ENCODE measurements at regions not wholly inside any gene's neighbourhood (a gene's known extent, or its start where the extent isn't known, plus 50 kb on each side); places are given as distances from the start of the nearest gene placed in this dataset.

GRCh38 chr6:97669191-97670031 lies 386.4 kb upstream of the MMS22L start:
- no peak for TF ChIP-seq CTCF (IDR thresholded peaks at IDR 0.05; ENCODE audit: insufficient read depth, low read length)
- TF ChIP-seq GABPA (IDR thresholded peaks at IDR 0.05; ENCODE audit: low read depth), result no peak
- TF ChIP-seq SPI1 (IDR thresholded peaks at IDR 0.05; ENCODE audit: borderline replicate concordance, low read depth), result no peak
- TF ChIP-seq REST (IDR thresholded peaks at IDR 0.05; ENCODE audit: insufficient replicate concordance, low read depth), result no peak
- no peak for TF ChIP-seq POLR2AphosphoS5 (IDR thresholded peaks at IDR 0.05; ENCODE audit: low read depth)
- Histone ChIP-seq H3K27me3 (ENCODE audit: insufficient read depth, poor library complexity, severe bottlenecking) (peaks cover 2% of the 10 kb centered on the region), H3K27ac (replicated peaks) (no peak overlapping the region), H3K4me3 (replicated peaks; ENCODE audit: insufficient read depth, low read length) (no peak overlapping the region)
- no peak for DNase-seq (ENCODE audit: low read depth in 1 of 2, low spot score in 1 of 2)

- TF ChIP-seq POLR2AphosphoS5 (IDR thresholded peaks at IDR 0.05; ENCODE audit: low read depth), result no peak
- TF ChIP-seq REST (IDR thresholded peaks at IDR 0.05; ENCODE audit: insufficient replicate concordance, low read depth), result no peak
- TF ChIP-seq GABPA (IDR thresholded peaks at IDR 0.05; ENCODE audit: low read depth), result no peak
- no peak for TF ChIP-seq SPI1 (IDR thresholded peaks at IDR 0.05; ENCODE audit: borderline replicate concordance, low read depth)
- TF ChIP-seq CTCF (IDR thresholded peaks at IDR 0.05; ENCODE audit: insufficient read depth, low read length), result no peak
- no peak overlapping the region for H3K27ac ChIP-seq (replicated peaks)
Observed at GRCh38 chr6:97674802-97675201, 391.8 kb upstream of the MMS22L start.

GRCh38 chr6:97677626-97678025 lies 394.6 kb upstream of the MMS22L start:
- H3K27ac ChIP-seq (replicated peaks), result no peak overlapping the region
- H3K4me3 ChIP-seq (replicated peaks; ENCODE audit: insufficient read depth, low read length), result no peak overlapping the region
- TF ChIP-seq CTCF (IDR thresholded peaks at IDR 0.05; ENCODE audit: insufficient read depth, low read length) (no peak), GABPA (IDR thresholded peaks at IDR 0.05; ENCODE audit: low read depth) (no peak), REST (IDR thresholded peaks at IDR 0.05; ENCODE audit: insufficient replicate concordance, low read depth) (no peak), POLR2AphosphoS5 (IDR thresholded peaks at IDR 0.05; ENCODE audit: low read depth) (no peak), SPI1 (IDR thresholded peaks at IDR 0.05; ENCODE audit: borderline replicate concordance, low read depth) (no peak)
- DNase-seq (ENCODE audit: low read depth in 1 of 2, low spot score in 1 of 2), result no peak
- H3K27me3 ChIP-seq (ENCODE audit: insufficient read depth, poor library complexity, severe bottlenecking), result no peaks in the 10 kb centered on the region

More at GRCh38 chr6:97674802-97675201, 391.8 kb upstream of the MMS22L start:
- no peak for DNase-seq (ENCODE audit: low read depth in 1 of 2, low spot score in 1 of 2)
- no peaks in the 10 kb centered on the region for H3K27me3 ChIP-seq (ENCODE audit: insufficient read depth, poor library complexity, severe bottlenecking)
- no peak overlapping the region for H3K4me3 ChIP-seq (replicated peaks; ENCODE audit: insufficient read depth, low read length)

All from HL-60 (cell line).